Sigmoid colon (tissue), 6 donors: ENCODE measurements at regions not wholly inside any gene's neighbourhood (a gene's known extent, or its start where the extent isn't known, plus 50 kb on each side); places are given as distances from the start of the nearest gene placed in this dataset.

Experiments used
- DNase-seq: peaks from one replicate; pipeline ENCODE4 v3.0.0-alpha.2; 2019
- H3K27ac ChIP-seq, 4 donors: fragments of 200-600 bp; sonication (generic); one replicate each; pipeline ENCODE4 v1.5.1; 2016 to 2019; ENCODE audit warnings: mild to moderate bottlenecking in 1 of 4
- H3K27me3 ChIP-seq, 3 donors: fragments of 200-600 bp; sonication (generic); one replicate each; pipeline ENCODE4 v1.5.1; 2019; ENCODE audit warnings: mild to moderate bottlenecking in 1 of 3
- H3K36me3 ChIP-seq, 4 donors: fragments of 200-600 bp; sonication (generic); one replicate each; pipeline ENCODE4 v1.5.1; 2016 to 2019
- H3K4me1 ChIP-seq, 4 donors: fragments of 200-600 bp; sonication (generic); one replicate each; pipeline ENCODE4 v1.5.1; 2017 to 2019
- H3K4me3 ChIP-seq, 4 donors: fragments of 200-600 bp; sonication (generic); one replicate each; pipeline ENCODE4 v1.5.1; 2017 to 2019; ENCODE audit warnings: mild to moderate bottlenecking in 2 of 4, moderate library complexity in 1 of 4
- H3K9me3 ChIP-seq, 4 donors: fragments of 200-600 bp in 3 of 4; sonication (generic) in 3 of 4; one replicate each; pipeline versions ENCODE4 v1.5.1 to v1.6.1; 2013 to 2019
- CTCF ChIP-seq, 4 experiments: fragments of 450-650 bp in 3 of 4; fragments of 200-600 bp in 1 of 4; IDR thresholded peaks; one replicate each; pipeline ENCODE4 v1.5.1; 2016 to 2019; ENCODE audit warnings: antibody characterized with exemption in 4 of 4, mild to moderate bottlenecking in 3 of 4, moderate library complexity in 2 of 4
- EP300 ChIP-seq, 4 donors: sonication (generic); formaldehyde crosslinking; IDR thresholded peaks; one replicate each; pipeline ENCODE4 v1.6.1; 2017; ENCODE audit warnings: antibody characterized with exemption in 4 of 4
- POLR2A ChIP-seq, 2 donors: fragments of 450-650 bp; IDR thresholded peaks; one replicate each; pipeline ENCODE4 v1.6.1; 2016; ENCODE audit warnings: antibody characterized with exemption in 2 of 2, mild to moderate bottlenecking in 2 of 2, moderate library complexity in 2 of 2
- POLR2AphosphoS5 ChIP-seq, 4 donors: sonication (generic); formaldehyde crosslinking; IDR thresholded peaks; one replicate each; pipeline ENCODE4 v1.6.1; 2017; ENCODE audit warnings: antibody characterized with exemption in 4 of 4
- WGBS, 2 donors: extraction: QIAGEN DNeasy Blood & Tissue Kit; methylation state at CpG; one replicate each; pipeline ENCODE4 v1.1.7; 2013; 5-methylcytosine and 5-hydroxymethylcytosine counted together
- intact Hi-C: fragments of 100-400 bp; cut with DNase I; formaldehyde crosslinking; loops from one replicate; pipeline ENCODE4 v1.15.1; 2023
- donor health status: healthy with polysubstance abuse.
- donor health status: healthy.

- Histone ChIP-seq H3K36me3 (no peaks in the 10 kb centered on the region), H3K4me1 (peaks cover 0 to 40% (median 35%) of the 10 kb centered on the region in 4 donors), H3K9me3 (no peaks in the 10 kb centered on the region), H3K4me3 (no peak overlapping the region), H3K27me3 (no peaks in the 10 kb centered on the region), H3K27ac (peak overlapping the region in 3 of 4 donors; percentile 14 to 82 (median 80))
- WGBS, 2 donors, result 57 to 93% methylated on average over 1 of the region's 1 CpG
- DNase-seq, result no peak
- TF ChIP-seq POLR2A (IDR thresholded peaks at IDR 0.05), result no peak
- TF ChIP-seq EP300 (IDR thresholded peaks at IDR 0.05), result no peak
- no peak for TF ChIP-seq CTCF (IDR thresholded peaks at IDR 0.05)
- TF ChIP-seq POLR2AphosphoS5 (IDR thresholded peaks at IDR 0.05), result no peak
- intact Hi-C loops, result no loop called here
These were observed 205.0 kb upstream of the EPHA4 start for GRCh38 chr2:221777119-221777518.

DNA sequence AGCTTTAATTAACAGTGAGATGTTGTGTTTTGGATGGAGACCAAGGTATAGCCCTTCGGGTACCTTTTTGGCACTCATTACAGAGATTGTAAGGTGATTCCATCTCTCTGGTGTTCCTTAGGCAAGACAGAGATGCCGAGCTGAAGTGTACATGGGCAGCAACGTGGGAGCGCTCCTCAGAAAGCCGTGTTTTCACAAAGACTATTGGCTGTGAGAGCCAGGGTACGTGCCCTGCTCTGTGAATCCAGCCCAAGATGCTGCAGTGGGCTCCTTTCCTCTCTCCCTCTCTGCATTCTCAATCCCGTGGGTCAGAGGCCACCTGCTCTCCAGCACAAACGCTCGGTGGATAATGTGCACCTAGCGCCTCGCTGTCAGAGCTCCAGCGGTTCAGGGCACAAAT, 203.0 kb upstream of the EPHA4 start:
- Histone ChIP-seq H3K36me3 (no peaks in the 10 kb centered on the region), H3K27me3 (no peaks in the 10 kb centered on the region), H3K27ac (no peak overlapping the region), H3K4me3 (no peak overlapping the region), H3K9me3 (no peaks in the 10 kb centered on the region), H3K4me1 (peaks cover 0 to 26% (median 21%) of the 10 kb centered on the region in 4 donors)
- intact Hi-C loops, result no loop called here
- TF ChIP-seq CTCF (IDR thresholded peaks at IDR 0.05) (no peak), POLR2AphosphoS5 (IDR thresholded peaks at IDR 0.05) (no peak), POLR2A (IDR thresholded peaks at IDR 0.05) (no peak), EP300 (IDR thresholded peaks at IDR 0.05) (no peak)
- DNase-seq, result no peak
- 82 to 84% methylated on average over 12 of the region's 12 CpGs for WGBS, 2 donors

DNA sequence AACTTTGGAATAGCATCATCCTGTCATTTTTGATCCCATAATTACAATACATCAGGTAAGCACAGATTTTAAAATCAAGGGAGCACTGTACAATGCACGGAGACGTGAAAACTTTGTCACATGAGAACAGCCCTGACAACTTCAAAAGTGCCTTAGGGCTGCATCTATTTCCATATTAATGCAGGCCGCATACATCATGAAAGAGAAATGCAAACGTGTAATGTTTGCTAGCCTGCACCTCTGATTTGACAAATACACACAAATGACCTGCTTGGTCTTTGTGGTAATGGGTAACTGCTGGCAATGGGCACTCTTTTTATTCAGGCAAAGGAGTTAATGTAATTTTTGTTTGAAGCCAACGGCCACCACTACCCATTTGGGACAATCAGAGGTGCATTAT, 202.0 kb upstream of the EPHA4 start:
- Histone ChIP-seq H3K9me3 (no peaks in the 10 kb centered on the region), H3K27ac (no peak overlapping the region), H3K27me3 (no peaks in the 10 kb centered on the region), H3K4me3 (no peak overlapping the region), H3K36me3 (no peaks in the 10 kb centered on the region), H3K4me1 (peaks cover 0 to 16% (median 13%) of the 10 kb centered on the region in 4 donors)
- TF ChIP-seq POLR2AphosphoS5 (IDR thresholded peaks at IDR 0.05) (no peak), EP300 (IDR thresholded peaks at IDR 0.05) (no peak), CTCF (IDR thresholded peaks at IDR 0.05) (no peak), POLR2A (IDR thresholded peaks at IDR 0.05) (no peak)
- intact Hi-C loops, result no loop called here
- 79 to 81% methylated on average over 5 of the region's 5 CpGs for WGBS, 2 donors
- DNase-seq, result no peak

DNA sequence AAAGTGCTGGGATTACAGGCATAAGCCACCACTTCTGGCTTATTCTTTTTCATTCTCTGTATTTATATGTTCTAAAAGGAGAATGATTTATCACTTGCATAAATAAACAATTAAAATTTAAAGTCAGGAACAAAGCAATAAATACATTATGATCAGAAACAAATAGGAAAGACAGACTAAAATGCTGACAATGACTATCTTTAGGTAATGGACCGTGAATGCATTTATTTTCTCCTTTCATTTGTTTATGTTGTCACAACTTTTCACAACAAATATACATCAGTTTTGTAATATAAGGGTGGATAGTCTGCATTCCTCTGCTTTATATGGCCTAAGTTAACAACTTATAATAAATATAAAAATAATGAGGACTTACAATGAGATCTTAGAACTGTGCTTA, 199.2 kb upstream of the EPHA4 start:
- TF ChIP-seq POLR2AphosphoS5 (IDR thresholded peaks at IDR 0.05) (no peak), CTCF (IDR thresholded peaks at IDR 0.05) (no peak), POLR2A (IDR thresholded peaks at IDR 0.05) (no peak)
- H3K27me3 ChIP-seq, result no peaks in the 10 kb centered on the region
- H3K27ac ChIP-seq, result no peak overlapping the region
- no peaks in the 10 kb centered on the region for H3K4me1 ChIP-seq
- no peaks in the 10 kb centered on the region for H3K9me3 ChIP-seq
- H3K36me3 ChIP-seq, result no peaks in the 10 kb centered on the region
- intact Hi-C loops, result no loop called here
- WGBS, 2 donors, result 91 to 92% methylated on average over 1 of the region's 1 CpG
- DNase-seq, result no peak
- no peak overlapping the region for H3K4me3 ChIP-seq
